HG03159 (cell line): ENCODE measurements at regions not wholly inside any gene's neighbourhood (a gene's known extent, or its start where the extent isn't known, plus 50 kb on each side); places are given as distances from the start of the nearest gene placed in this dataset.

Source experiments
- ATAC-seq: cut with Tn5 transposase; IDR thresholded peaks from one replicate; pipeline ENCODE4 v1.9.1; 2021; ENCODE audit warnings: mild to moderate bottlenecking, moderate library complexity; ENCODE audit not compliant: unreplicated experiment

DNA sequence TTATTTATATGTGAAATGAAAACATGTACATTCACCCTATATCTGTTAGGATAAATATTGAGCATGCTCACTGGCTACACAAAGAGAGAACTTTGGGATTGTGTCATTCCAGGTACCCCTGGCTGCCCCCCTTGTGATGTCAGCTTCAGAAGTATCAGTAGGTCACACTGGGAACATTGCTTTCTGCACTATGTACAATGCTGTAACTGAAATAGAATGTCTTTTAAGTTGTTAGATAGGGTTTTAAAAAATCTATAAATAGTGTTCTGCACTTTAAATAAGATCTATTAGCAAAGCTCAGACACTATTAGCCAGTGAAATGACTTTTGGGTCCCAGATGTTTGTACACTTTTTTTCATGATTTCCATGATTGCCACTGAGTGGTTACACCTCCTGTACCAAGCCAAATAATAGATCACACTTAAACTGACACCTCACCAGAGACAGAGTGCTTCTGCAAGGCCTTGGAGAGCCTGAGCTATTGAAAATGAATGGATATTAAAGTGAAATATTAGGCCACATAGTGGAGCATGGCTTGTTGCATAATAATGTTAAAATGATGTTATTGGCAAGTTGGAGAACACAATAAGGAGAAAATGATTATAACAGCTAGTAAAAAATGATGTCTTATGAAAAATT lies 297.0 kb upstream of the NXPH2 start:
- ATAC-seq = no peak

- no peak for ATAC-seq
Observed at GRCh38 chr2:139067874-139068273, 287.7 kb upstream of the NXPH2 start.

DNA sequence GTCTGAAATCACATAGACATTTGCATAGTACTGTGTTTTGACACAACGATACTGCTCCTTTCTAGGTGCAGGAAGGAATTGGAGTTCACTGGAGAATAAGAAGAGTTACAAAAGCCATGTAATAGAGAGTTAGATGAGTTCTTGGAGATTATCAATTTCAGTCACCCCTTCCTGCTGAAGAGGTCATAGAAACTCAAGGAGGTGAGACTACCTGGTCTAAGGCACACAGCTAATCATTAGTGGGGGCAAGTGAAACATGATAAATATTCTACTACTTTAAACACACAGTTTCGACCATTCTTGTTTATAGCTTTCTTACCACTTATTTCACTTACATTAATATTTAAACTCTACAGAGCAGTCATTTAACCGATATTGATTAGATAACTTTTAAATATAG lies 286.9 kb upstream of the NXPH2 start:
- ATAC-seq = no peak

DNA sequence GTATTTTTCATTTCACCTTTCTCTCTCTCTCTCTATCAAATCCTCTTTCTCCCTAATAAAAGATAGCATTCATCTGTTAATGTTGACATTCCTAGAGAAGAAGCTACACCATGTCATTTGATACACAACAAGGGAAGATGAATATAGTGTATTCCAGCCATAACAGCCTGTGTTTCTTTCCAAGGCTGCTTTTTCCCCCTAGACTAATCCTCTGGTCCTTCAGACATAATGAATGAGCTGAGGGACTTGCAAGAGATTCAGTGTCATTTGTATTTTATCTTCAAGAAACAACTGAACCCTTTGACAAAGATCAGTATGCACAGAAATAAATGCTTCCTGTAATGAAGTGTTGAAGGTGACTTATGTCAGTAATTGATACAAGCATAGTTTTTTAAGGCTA lies 284.0 kb upstream of the NXPH2 start:
- ATAC-seq = no peak

DNA sequence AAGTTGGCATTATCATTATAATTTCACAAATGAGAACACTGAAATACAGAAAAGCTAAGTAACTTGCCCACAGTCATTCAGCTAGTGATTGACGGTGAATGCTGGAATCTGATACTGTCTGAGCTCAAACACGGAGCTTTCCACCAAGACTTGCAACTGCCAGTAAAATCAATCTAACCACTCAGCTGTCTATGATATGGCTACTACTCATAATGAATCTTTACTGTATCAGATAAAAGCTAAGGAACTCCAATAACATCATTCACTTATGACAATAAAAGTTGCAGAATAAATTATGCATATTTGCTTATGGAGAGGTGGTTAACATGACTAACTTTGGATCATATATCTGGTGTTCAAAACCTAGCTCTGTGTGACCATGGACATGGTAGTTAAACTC lies 279.4 kb upstream of the NXPH2 start:
- ATAC-seq = no peak

DNA sequence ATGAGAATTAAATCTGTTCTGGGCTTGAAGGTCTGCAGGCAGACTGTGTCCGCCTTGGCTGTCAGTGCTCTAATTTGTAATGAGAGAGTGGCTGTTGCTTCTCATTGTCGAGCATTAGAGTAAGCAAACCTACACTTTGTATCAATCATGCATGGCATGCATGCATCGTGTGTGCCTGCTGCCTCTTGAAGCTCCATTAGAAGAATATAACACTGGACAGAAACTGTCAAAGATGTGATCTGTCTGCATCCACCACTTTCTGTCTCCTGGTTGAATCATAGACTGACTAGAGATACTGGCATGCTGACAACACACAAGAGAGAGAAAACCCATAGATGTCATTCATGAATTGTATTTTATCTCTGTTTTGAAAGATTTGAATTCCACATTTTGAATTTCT lies 275.0 kb upstream of the NXPH2 start:
- ATAC-seq = no peak

- no peak for ATAC-seq
Observed at GRCh38 chr2:139048017-139048416, 267.8 kb upstream of the NXPH2 start.

- ATAC-seq = no peak
Observed at GRCh38 chr2:139045524-139045923, 265.3 kb upstream of the NXPH2 start.

DNA sequence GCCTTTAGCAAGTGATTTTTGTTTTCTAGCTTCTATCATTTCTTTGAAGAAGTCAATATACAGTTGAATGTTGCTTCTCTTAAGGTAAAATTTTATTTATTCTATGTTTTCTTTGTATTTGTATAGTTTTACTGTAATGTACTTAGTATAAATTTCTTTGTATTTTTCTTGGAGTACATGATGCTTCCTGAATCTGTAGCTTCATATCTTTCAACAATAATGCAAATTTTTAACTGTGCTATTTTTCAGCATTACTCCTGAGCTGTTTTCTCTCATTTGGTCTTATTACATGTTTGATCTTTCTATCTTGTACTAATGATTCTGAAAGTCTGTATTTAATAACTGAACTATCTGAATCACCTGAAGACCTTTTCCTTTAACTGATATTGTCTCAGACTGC lies 253.9 kb upstream of the NXPH2 start:
- no peak for ATAC-seq

DNA sequence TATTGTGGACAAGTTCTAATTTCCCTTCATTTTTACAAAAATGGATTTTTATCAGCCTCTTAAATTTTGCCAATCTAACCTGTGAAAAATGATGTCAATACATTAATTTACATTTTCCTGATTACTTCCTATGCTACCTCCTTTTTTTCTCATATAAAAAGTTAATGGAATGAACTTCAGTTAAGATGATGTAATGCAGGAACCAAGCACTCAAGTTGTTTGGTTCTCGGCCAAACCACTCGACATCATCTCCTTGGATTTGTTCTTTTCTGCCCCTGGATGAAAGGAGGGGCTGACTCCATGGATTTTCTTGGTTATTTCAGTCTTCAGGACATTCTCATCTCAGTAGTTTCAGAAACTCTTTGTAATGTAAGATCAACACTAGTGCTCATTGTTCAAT lies 253.1 kb upstream of the NXPH2 start:
- ATAC-seq = no peak

GRCh38 chr2:139031722-139032121 lies 251.5 kb upstream of the NXPH2 start:
- ATAC-seq = peak; percentile 62

GRCh38 chr2:139020287-139020686 lies 240.1 kb upstream of the NXPH2 start:
- ATAC-seq = no peak

GRCh38 chr2:139018252-139018651 lies 238.1 kb upstream of the NXPH2 start:
- ATAC-seq = no peak

GRCh38 chr2:139007130-139007529 lies 226.9 kb upstream of the NXPH2 start:
- ATAC-seq = no peak

DNA sequence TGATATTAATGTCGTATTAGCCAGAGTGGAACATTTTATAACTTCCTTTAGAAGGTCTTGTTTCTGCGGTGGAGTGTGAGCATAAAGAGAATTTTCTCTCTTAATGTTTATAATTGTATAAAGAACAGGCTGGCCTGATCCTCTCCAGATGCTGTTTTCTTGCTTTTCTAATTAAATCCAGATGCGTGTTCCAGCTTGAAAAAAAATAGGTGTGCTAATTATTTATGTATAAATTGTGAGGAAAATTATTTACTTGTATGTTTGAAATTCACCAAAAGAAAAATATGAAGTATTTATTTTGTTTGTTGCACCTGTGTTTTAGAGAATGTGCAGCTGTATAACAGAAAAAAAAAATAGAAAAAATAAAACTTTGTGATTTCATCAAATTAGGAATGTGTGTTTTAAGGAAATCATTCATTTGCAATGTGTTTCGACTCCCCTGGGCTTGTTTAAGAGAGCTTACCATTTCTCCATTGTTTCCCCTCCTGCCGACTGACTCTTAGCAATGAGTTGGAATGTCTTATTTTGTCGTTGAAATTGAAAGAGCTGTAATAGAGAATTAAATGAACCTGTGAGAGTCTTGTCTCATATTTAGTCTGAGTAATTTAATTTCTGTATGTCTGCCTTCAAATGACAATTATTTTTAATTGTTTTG lies 220.1 kb upstream of the NXPH2 start:
- ATAC-seq = no peak

- no peak for ATAC-seq
Observed at GRCh38 chr2:138997856-138998517, 217.8 kb upstream of the NXPH2 start.

GRCh38 chr2:138997346-138997745 lies 217.2 kb upstream of the NXPH2 start:
- ATAC-seq = no peak

DNA sequence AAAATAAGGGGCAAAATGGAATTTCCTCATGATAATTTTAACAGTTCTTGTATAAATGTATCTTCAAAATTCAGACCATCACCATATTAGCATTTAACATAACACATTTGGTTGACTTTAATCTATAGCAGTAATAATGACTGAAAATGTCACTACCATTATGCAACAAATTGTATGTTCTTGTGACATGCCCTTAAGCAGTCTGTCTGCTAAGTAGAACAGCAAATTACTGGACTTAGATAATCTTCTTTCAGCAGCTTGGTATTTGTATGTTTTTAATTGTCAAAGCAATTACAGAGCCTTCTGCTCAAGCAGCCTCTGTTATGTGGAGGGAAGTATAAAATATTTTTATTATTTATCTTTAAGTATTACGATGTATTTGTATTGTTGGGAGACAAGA lies 214.3 kb upstream of the NXPH2 start:
- no peak for ATAC-seq

GRCh38 chr2:138985881-138986280 lies 205.7 kb upstream of the NXPH2 start:
- ATAC-seq = no peak

GRCh38 chr2:138979131-138979785 lies 199.1 kb upstream of the NXPH2 start:
- no peak for ATAC-seq

GRCh38 chr2:138974651-138975050 lies 194.5 kb upstream of the NXPH2 start:
- ATAC-seq = no peak

GRCh38 chr2:138964418-138964817 lies 184.2 kb upstream of the NXPH2 start:
- no peak for ATAC-seq
